ENCODE measurements at regions not wholly inside any gene's neighbourhood (a gene's known extent, or its start where the extent isn't known, plus 50 kb on each side); places are given as distances from the start of the nearest gene placed in this dataset.

- TF ChIP-seq ERF (CRISPR knock-in tag; IDR thresholded peaks at IDR 0.05) (0 out of 2 replicates have a peak, but pooled peaks have one; percentile 22), HNF4A (CRISPR knock-in tag; IDR thresholded peaks at IDR 0.05) (no peak), HNRNPUL1 (IDR thresholded peaks at IDR 0.05; ENCODE audit: low read depth, low read length) (no peak), RARA (CRISPR knock-in tag; IDR thresholded peaks at IDR 0.05) (0 out of 2 replicates have a peak, but pooled peaks have one; percentile 11), ZNF552 (CRISPR knock-in tag; IDR thresholded peaks at IDR 0.05; ENCODE audit: borderline replicate concordance) (no peak), FLYWCH1 (CRISPR knock-in tag; IDR thresholded peaks at IDR 0.05) (no peak), SOX5 (CRISPR knock-in tag; IDR thresholded peaks at IDR 0.05; ENCODE audit: borderline replicate concordance) (no peak), NFYB (CRISPR knock-in tag; IDR thresholded peaks at IDR 0.05) (no peak), KLF9 (CRISPR knock-in tag; IDR thresholded peaks at IDR 0.05; ENCODE audit: low read depth) (no peak), PAXIP1 (CRISPR knock-in tag; conservative IDR thresholded peaks at IDR 0.05) (no peak), PHF8 (CRISPR knock-in tag; IDR thresholded peaks at IDR 0.05) (no peak), ISX (CRISPR knock-in tag; conservative IDR thresholded peaks at IDR 0.05) (no peak), FOXJ3 (CRISPR knock-in tag; IDR thresholded peaks at IDR 0.05; ENCODE audit: borderline replicate concordance) (no peak), PAX8 (CRISPR knock-in tag; IDR thresholded peaks at IDR 0.05; ENCODE audit: borderline replicate concordance) (no peak), JDP2 (CRISPR knock-in tag; IDR thresholded peaks at IDR 0.05; ENCODE audit: borderline replicate concordance) (no peak), ZNF740 (CRISPR knock-in tag; IDR thresholded peaks at IDR 0.05) (no peak), HOXA7 (CRISPR knock-in tag; IDR thresholded peaks at IDR 0.05) (no peak), ZNF280B (CRISPR knock-in tag; IDR thresholded peaks at IDR 0.05; ENCODE audit: borderline replicate concordance) (peak; percentile 46; the same call in 1 of the 2 replicates), MNT (IDR thresholded peaks at IDR 0.05) (no peak), RBFOX2 (IDR thresholded peaks at IDR 0.05; ENCODE audit: low read depth, low read length) (no peak), ZBTB42 (CRISPR knock-in tag; IDR thresholded peaks at IDR 0.05) (no peak), ZNF432 (CRISPR knock-in tag; IDR thresholded peaks at IDR 0.05; ENCODE audit: borderline replicate concordance) (no peak), ETV5 (CRISPR knock-in tag; IDR thresholded peaks at IDR 0.05; ENCODE audit: borderline replicate concordance) (no peak)
Observed at GRCh38 chr2:57759822-57760300, 286.7 kb upstream of the VRK2 start (continued).
